GM18909 (cell line): ENCODE measurements at regions not wholly inside any gene's neighbourhood (a gene's known extent, or its start where the extent isn't known, plus 50 kb on each side); places are given as distances from the start of the nearest gene placed in this dataset.

ENCODE experiments used
- ATAC-seq: cut with Tn5 transposase; IDR thresholded peaks from one replicate; pipeline ENCODE4 v1.9.1; 2021; ENCODE audit warnings: mild to moderate bottlenecking; ENCODE audit not compliant: unreplicated experiment, poor library complexity

- no peak for ATAC-seq
Observed at GRCh38 chr9:107229241-107229741, 53.8 kb upstream of the RAD23B start.
